ENCODE measurements at regions not wholly inside any gene's neighbourhood (a gene's known extent, or its start where the extent isn't known, plus 50 kb on each side); places are given as distances from the start of the nearest gene placed in this dataset.
A peak's percentile ranks its signal among the peaks of the same experiment; 100 is the strongest.

DNA sequence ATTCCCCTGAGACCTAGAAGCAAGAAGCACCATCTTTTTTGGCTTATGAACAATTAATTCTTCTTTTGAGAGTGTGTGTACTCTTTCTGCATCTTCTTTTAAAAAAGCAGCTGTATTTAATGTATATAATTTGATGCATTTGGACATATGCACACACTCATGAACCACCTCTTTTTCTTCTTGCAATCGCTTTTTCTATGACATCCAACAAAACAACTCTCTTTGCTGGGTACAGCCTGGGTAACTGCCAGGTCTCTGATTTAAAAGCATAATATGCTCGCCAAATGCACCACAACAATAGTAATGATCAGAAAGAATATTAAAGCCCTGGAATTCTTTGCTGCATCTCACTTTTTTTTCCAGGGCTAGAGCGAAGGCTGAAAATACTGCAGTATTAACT, 97.3 kb downstream of the HAPSTR1 start:
- CTCF ChIA-PET = no interaction called here

GRCh38 chr16:9191274-9191850, 99.9 kb downstream of the HAPSTR1 start:
- Mint-ChIP-seq H3K36me3 (ENCODE audit: insufficient read depth, unreplicated experiment) (no peaks in the 10 kb centered on the region), H3K27ac (ENCODE audit: unreplicated experiment) (no peak overlapping the region), H3K27me3 (ENCODE audit: unreplicated experiment) (peaks cover 17% of the 10 kb centered on the region), H3K9me3 (ENCODE audit: low read depth, unreplicated experiment) (no peaks in the 10 kb centered on the region), H3K4me1 (ENCODE audit: low read depth, unreplicated experiment) (peaks cover 14% of the 10 kb centered on the region), H3K4me3 (ENCODE audit: low read depth, unreplicated experiment) (no peak overlapping the region)
- no TSS peak for BruUV-seq (replicated peaks)
- CTCF ChIA-PET = no interaction called here
- no peak for TF ChIP-seq CTCF (IDR thresholded peaks at IDR 0.05; ENCODE audit: unreplicated experiment)
- DNase-seq = no peak
- intact Hi-C loops (cut with micrococcal nuclease; ENCODE audit: unreplicated experiment) = no loop called here

More for the DNA sequence above, 97.3 kb downstream of the HAPSTR1 start:
- TF ChIP-seq CTCF (IDR thresholded peaks at IDR 0.05; ENCODE audit: unreplicated experiment) = no peak
- intact Hi-C loops (cut with micrococcal nuclease; ENCODE audit: unreplicated experiment) = no loop called here
- Mint-ChIP-seq H3K4me3 (ENCODE audit: low read depth, unreplicated experiment) (no peak overlapping the region), H3K27ac (ENCODE audit: unreplicated experiment) (no peak overlapping the region), H3K36me3 (ENCODE audit: insufficient read depth, unreplicated experiment) (no peaks in the 10 kb centered on the region), H3K27me3 (ENCODE audit: unreplicated experiment) (peaks cover 11% of the 10 kb centered on the region), H3K4me1 (ENCODE audit: low read depth, unreplicated experiment) (peaks cover 14% of the 10 kb centered on the region), H3K9me3 (ENCODE audit: low read depth, unreplicated experiment) (no peaks in the 10 kb centered on the region)
- no peak for DNase-seq
- no TSS peak for BruUV-seq (replicated peaks)

DNA sequence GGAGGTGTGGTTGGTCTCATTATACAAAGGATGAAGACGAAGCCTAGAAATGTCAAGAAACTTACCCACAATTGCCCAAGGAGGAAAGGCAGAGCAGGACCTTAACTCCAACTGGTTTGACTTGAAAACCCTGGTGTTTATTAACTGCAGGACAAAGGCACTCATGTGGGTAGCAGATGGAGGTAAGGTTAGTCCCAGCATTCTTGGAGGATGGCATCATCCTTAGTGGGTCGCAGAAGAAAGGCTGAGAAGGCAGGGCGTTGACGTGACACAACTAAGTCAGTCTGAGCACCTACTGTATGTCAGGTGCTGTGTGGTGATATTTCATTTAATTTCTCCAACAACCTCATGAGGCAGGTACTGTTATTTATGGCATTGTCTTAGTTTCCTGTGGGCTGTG, 101.3 kb downstream of the HAPSTR1 start:
- no TSS peak for BruUV-seq (replicated peaks)
- peak; percentile 61 for DNase-seq
- no peak for TF ChIP-seq CTCF (IDR thresholded peaks at IDR 0.05; ENCODE audit: unreplicated experiment)
- Mint-ChIP-seq H3K36me3 (ENCODE audit: insufficient read depth, unreplicated experiment) (no peaks in the 10 kb centered on the region), H3K9me3 (ENCODE audit: low read depth, unreplicated experiment) (no peaks in the 10 kb centered on the region), H3K27me3 (ENCODE audit: unreplicated experiment) (peaks cover 27% of the 10 kb centered on the region), H3K4me3 (ENCODE audit: low read depth, unreplicated experiment) (no peak overlapping the region), H3K4me1 (ENCODE audit: low read depth, unreplicated experiment) (peaks cover 14% of the 10 kb centered on the region), H3K27ac (ENCODE audit: unreplicated experiment) (no peak overlapping the region)
- intact Hi-C loops (cut with micrococcal nuclease; ENCODE audit: unreplicated experiment) = no loop called here
- CTCF ChIA-PET = no interaction called here

DNA sequence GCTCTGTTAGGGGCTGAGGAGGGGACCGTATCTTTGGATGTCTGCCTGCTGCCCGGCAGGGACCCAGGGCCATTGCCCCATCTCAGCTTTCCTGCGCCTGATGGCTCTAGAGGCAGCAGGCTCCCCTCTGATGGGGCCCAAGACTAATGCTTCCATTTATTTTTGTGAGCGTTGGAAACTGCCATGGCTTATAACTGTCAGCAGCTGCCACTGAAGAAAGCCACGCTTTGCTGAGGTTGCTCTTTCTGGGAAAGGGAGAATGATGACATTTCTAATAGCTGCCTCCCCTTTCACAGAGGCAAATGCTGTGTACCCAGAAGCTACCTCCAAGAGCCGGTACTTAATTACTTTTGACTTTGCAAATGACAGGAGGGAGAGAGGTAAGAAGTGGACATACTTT, 103.8 kb downstream of the HAPSTR1 start:
- no TSS peak for BruUV-seq (replicated peaks)
- no peak overlapping the region for H3K4me3 Mint-ChIP-seq (ENCODE audit: low read depth, unreplicated experiment)
- no peaks in the 10 kb centered on the region for H3K36me3 Mint-ChIP-seq (ENCODE audit: insufficient read depth, unreplicated experiment)
- intact Hi-C loops (cut with micrococcal nuclease; ENCODE audit: unreplicated experiment) = no loop called here
- H3K9me3 Mint-ChIP-seq (ENCODE audit: low read depth, unreplicated experiment) = no peaks in the 10 kb centered on the region
- H3K27me3 Mint-ChIP-seq (ENCODE audit: unreplicated experiment) = peaks cover 26% of the 10 kb centered on the region
- no peak overlapping the region for H3K27ac Mint-ChIP-seq (ENCODE audit: unreplicated experiment)
- no peak for DNase-seq
- TF ChIP-seq CTCF (IDR thresholded peaks at IDR 0.05; ENCODE audit: unreplicated experiment) = no peak
- CTCF ChIA-PET = interaction anchor here (0.5 kb wide), 1 partner anchor 36 kb away, joined by 4 read pairs; no protein-coding TSS in a partner anchor
- peaks cover 14% of the 10 kb centered on the region for H3K4me1 Mint-ChIP-seq (ENCODE audit: low read depth, unreplicated experiment)

Measured in Calu3 (cell line).